ENCODE measurements at regions not wholly inside any gene's neighbourhood (a gene's known extent, or its start where the extent isn't known, plus 50 kb on each side); places are given as distances from the start of the nearest gene placed in this dataset.

DNA sequence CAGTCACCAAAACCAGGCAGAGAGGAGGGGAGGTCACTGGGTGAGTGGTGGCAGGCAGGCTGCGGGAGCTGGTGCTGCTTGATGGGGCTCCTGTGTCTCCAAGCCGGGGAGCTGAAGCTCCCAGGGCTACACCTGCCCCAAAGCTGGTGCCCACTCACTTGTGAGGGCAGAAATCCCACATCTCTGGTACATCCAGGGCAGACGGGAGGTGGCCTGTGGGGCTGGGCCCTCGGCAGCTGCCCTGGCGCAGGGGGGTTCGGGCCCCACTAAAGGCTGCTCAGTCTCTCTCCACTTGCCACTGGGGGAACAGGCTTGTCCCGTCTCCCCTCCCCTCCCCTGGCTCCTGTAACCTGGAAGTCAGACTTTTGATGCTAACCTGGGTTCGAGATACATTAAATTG lies 55.6 kb upstream of the PPARA start:
- Histone ChIP-seq H3K4me2 (ENCODE audit: low read length) (no peak overlapping the region), H3K27ac (ENCODE audit: low read length) (no peak overlapping the region), H4K20me1 (ENCODE audit: insufficient read depth, low read length) (peaks cover 13% of the 10 kb centered on the region; the same call in 1 of the 2 replicates), H3K27me3 (ENCODE audit: low read depth, low read length) (no peaks in the 10 kb centered on the region), H3K79me2 (ENCODE audit: low read length) (0 out of 2 replicates have a peak, but pooled peaks cover 7% of the 10 kb centered on the region), H2AFZ (ENCODE audit: low read depth, low read length) (no peak overlapping the region), H3K4me1 (ENCODE audit: low read length) (no peaks in the 10 kb centered on the region), H3K9me3 (ENCODE audit: insufficient read depth, low read length) (no peaks in the 10 kb centered on the region), H3K9ac (ENCODE audit: low read length) (no peak overlapping the region), H3K4me3 (ENCODE audit: low read length) (no peak overlapping the region), H3K36me3 (replicated peaks; ENCODE audit: low read depth, low read length) (peaks cover 10% of the 10 kb centered on the region)
- TF ChIP-seq, protein P1, sequence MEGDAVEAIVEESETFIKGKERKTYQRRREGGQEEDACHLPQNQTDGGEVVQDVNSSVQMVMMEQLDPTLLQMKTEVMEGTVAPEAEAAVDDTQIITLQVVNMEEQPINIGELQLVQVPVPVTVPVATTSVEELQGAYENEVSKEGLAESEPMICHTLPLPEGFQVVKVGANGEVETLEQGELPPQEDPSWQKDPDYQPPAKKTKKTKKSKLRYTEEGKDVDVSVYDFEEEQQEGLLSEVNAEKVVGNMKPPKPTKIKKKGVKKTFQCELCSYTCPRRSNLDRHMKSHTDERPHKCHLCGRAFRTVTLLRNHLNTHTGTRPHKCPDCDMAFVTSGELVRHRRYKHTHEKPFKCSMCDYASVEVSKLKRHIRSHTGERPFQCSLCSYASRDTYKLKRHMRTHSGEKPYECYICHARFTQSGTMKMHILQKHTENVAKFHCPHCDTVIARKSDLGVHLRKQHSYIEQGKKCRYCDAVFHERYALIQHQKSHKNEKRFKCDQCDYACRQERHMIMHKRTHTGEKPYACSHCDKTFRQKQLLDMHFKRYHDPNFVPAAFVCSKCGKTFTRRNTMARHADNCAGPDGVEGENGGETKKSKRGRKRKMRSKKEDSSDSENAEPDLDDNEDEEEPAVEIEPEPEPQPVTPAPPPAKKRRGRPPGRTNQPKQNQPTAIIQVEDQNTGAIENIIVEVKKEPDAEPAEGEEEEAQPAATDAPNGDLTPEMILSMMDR (IDR thresholded peaks at IDR 0.05; ENCODE audit: low read depth, low read length): no peak

DNA sequence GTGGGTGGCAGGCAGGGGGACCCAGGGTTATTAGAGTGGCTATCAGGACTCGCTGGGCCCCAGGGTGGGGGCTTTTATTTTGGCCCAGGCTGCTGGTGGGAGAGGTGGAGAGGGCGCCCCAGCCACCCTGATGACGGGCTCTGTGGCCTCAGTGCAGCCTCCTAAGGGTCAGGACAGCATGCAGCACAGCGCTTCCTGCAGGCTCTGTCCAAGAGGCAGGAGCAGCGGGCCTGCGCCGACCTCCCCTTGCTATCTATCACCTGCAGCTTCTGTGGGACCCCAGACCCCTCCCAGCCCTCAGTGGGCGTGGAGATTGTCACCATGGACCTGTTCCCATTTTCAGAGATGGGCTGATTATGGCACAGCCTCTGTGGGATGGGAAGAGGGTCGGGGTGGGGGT lies 54.3 kb upstream of the PPARA start:
- H3K36me3 ChIP-seq (replicated peaks; ENCODE audit: low read depth, low read length): peaks cover 10% of the 10 kb centered on the region
- no peak overlapping the region for H3K4me2 ChIP-seq (ENCODE audit: low read length)
- H3K4me1 ChIP-seq (ENCODE audit: low read length): no peaks in the 10 kb centered on the region
- H3K27ac ChIP-seq (ENCODE audit: low read length): no peak overlapping the region
- H2AFZ ChIP-seq (ENCODE audit: low read depth, low read length): no peak overlapping the region
- no peak overlapping the region for H3K9ac ChIP-seq (ENCODE audit: low read length)
- H3K9me3 ChIP-seq (ENCODE audit: insufficient read depth, low read length): no peaks in the 10 kb centered on the region
- H3K4me3 ChIP-seq (ENCODE audit: low read length): no peak overlapping the region
- 0 out of 2 replicates have a peak, but pooled peaks cover 7% of the 10 kb centered on the region for H3K79me2 ChIP-seq (ENCODE audit: low read length)
- TF ChIP-seq, protein P1 (IDR thresholded peaks at IDR 0.05; ENCODE audit: low read depth, low read length): no peak
- TF ChIP-seq EZH2phosphoT487 (IDR thresholded peaks at IDR 0.05; ENCODE audit: low read depth): no peak
- H3K27me3 ChIP-seq (ENCODE audit: low read depth, low read length): no peaks in the 10 kb centered on the region
- H4K20me1 ChIP-seq (ENCODE audit: insufficient read depth, low read length): peaks cover 13% of the 10 kb centered on the region; the same call in 1 of the 2 replicates

DNA sequence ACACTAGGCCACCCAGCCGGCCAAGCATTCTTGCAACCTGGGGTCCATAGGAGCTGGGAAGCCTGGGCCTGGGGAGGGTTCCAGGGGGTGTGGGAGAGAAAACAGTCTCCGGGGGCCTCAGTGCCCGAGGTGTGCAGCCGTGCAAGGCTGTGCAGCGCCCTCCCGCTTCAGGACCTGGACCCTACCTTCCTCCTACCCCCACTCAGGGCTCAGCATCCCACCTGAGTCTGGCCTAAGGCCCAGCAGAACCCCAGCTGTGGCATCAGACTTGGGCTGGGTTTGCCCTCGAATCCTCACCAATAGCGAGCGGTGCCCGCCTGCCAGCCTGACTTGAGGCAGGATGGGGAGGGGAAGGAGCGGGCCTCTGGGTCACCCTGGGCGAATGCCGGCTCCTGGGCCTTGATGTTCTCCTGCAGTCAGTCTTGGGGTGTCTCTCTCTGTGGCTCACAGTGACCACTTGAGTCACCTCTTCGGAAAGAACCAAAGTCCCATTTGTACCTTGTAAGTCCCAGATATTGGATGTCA lies 53.6 kb upstream of the PPARA start:
- no peak overlapping the region for H3K4me3 ChIP-seq (ENCODE audit: low read length)
- peaks cover 10% of the 10 kb centered on the region for H3K36me3 ChIP-seq (replicated peaks; ENCODE audit: low read depth, low read length)
- H2AFZ ChIP-seq (ENCODE audit: low read depth, low read length): no peak overlapping the region
- no peak for TF ChIP-seq EZH2phosphoT487 (IDR thresholded peaks at IDR 0.05; ENCODE audit: low read depth)
- TF ChIP-seq, protein P1 (IDR thresholded peaks at IDR 0.05; ENCODE audit: low read depth, low read length): no peak
- H3K27me3 ChIP-seq (ENCODE audit: low read depth, low read length): no peaks in the 10 kb centered on the region
- H3K9me3 ChIP-seq (ENCODE audit: insufficient read depth, low read length): no peaks in the 10 kb centered on the region
- no peak overlapping the region for H3K4me2 ChIP-seq (ENCODE audit: low read length)
- no peak overlapping the region for H3K27ac ChIP-seq (ENCODE audit: low read length)
- H4K20me1 ChIP-seq (ENCODE audit: insufficient read depth, low read length): peaks cover 10% of the 10 kb centered on the region; the same call in 1 of the 2 replicates
- H3K4me1 ChIP-seq (ENCODE audit: low read length): no peaks in the 10 kb centered on the region
- H3K9ac ChIP-seq (ENCODE audit: low read length): no peak overlapping the region
- 0 out of 2 replicates have a peak, but pooled peaks cover 7% of the 10 kb centered on the region for H3K79me2 ChIP-seq (ENCODE audit: low read length)

DNA sequence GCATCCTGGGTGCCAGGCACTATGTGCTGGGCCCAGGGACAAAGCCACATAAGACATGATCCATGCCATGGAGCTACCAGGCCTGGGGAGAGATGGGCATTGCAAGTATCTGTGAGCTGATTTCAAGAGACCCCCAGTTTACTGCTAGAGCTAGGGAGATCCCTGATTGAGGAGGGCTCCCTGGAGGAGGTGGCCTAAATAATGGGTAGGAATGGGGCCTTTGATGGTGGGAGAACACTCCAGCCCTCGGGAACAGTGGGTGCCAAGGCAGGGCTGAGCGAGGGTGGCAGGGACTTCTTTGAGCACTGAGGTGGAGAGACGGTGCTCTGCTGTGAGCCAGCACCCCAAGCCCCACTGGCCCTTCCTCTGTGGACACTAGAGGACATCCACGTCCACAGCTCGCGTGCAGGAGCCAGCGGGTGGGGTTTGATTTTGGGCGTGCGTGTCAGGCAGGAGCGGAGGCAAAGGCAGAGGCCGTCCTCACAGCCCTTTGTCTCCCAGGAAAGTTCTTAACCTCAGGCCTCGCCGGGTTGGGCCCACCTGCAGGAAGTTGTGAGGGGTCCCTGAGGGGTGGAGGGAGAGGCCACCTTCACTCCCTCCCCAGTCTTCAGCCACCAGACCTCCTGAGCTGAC lies 52.9 kb upstream of the PPARA start:
- H3K4me2 ChIP-seq (ENCODE audit: low read length): no peak overlapping the region

More for the DNA sequence above, 52.9 kb upstream of the PPARA start:
- Histone ChIP-seq H3K27me3 (ENCODE audit: low read depth, low read length) (no peaks in the 10 kb centered on the region), H3K79me2 (ENCODE audit: low read length) (0 out of 2 replicates have a peak, but pooled peaks cover under 1% of the 10 kb centered on the region), H3K27ac (ENCODE audit: low read length) (no peak overlapping the region), H3K9ac (ENCODE audit: low read length) (no peak overlapping the region), H3K36me3 (replicated peaks; ENCODE audit: low read depth, low read length) (peaks cover 8% of the 10 kb centered on the region), H3K9me3 (ENCODE audit: insufficient read depth, low read length) (no peaks in the 10 kb centered on the region), H3K4me1 (ENCODE audit: low read length) (no peaks in the 10 kb centered on the region), H4K20me1 (ENCODE audit: insufficient read depth, low read length) (peaks cover 6% of the 10 kb centered on the region; the same call in 1 of the 2 replicates), H3K4me3 (ENCODE audit: low read length) (no peak overlapping the region), H2AFZ (ENCODE audit: low read depth, low read length) (no peak overlapping the region)
- no peak for TF ChIP-seq EZH2phosphoT487 (IDR thresholded peaks at IDR 0.05; ENCODE audit: low read depth)
- TF ChIP-seq, protein P1 (IDR thresholded peaks at IDR 0.05; ENCODE audit: low read depth, low read length): no peak
